PC-3 (cell line): ENCODE measurements at regions not wholly inside any gene's neighbourhood (a gene's known extent, or its start where the extent isn't known, plus 50 kb on each side); places are given as distances from the start of the nearest gene placed in this dataset.

Experiments used
- ATAC-seq: fragments of 200-7000 bp; cut with Tn5 transposase; 2 replicates; pipeline ENCODE4 v1.9.1; 2020; ENCODE audit warnings: mild to moderate bottlenecking, moderate library complexity
- BruUV-seq: library from RNA; stranded (reverse); fragments of 400-500 nt; replicated peaks from 2 replicates; lab custom pipeline; 2021; lab: Mats Ljungman, UMichigan
- CTCF ChIA-PET: fragments of 300-600 bp; sonication (Branson Sonifier 250); formaldehyde crosslinking; loops from one replicate; lab custom pipeline; 2022; ENCODE audit warnings: antibody characterized with exemption; lab: Charles Lee
- POLR2A ChIA-PET: fragments of 300-600 bp; sonication (Branson Sonifier 250); formaldehyde crosslinking; loops from one replicate; lab custom pipeline; 2022; ENCODE audit warnings: antibody characterized with exemption; ENCODE audit not compliant: unreplicated experiment; lab: Charles Lee
- DNase-seq: peaks from one replicate; pipeline ENCODE4 v3.0.0-alpha.2; 2015
- H2AFZ ChIP-seq: fragments of 300-600 bp; sonication (generic); 2 replicates; pipeline ENCODE4 v1.6.0; 2016; ENCODE audit warnings: antibody characterized with exemption, low read length
- H3F3A ChIP-seq: fragments of 300-600 bp; sonication (generic); one replicate; pipeline ENCODE4 v1.6.0; 2017; ENCODE audit warnings: antibody characterized with exemption, low read length, control low read depth, mild to moderate bottlenecking; ENCODE audit not compliant: unreplicated experiment
- H3K27ac ChIP-seq: fragments of 300-600 bp; sonication (generic); 2 replicates; pipeline ENCODE4 v1.5.1; 2016; ENCODE audit warnings: mild to moderate bottlenecking, low read length
- H3K27me3 ChIP-seq: fragments of 300-600 bp; sonication (generic); 2 replicates; pipeline ENCODE4 v1.6.1; 2016; ENCODE audit warnings: low read length, mixed read lengths
- H3K36me3 ChIP-seq: fragments of 300-600 bp; sonication (generic); 2 replicates; pipeline ENCODE4 v1.6.1; 2016; ENCODE audit warnings: low read depth, mixed run types, low read length, mixed read lengths
- H3K4me1 ChIP-seq: fragments of 300-600 bp; sonication (generic); 2 replicates; pipeline ENCODE4 v1.5.1; 2016; ENCODE audit warnings: low read length; ENCODE audit not compliant: insufficient read depth
- H3K4me2 ChIP-seq: fragments of 300-600 bp; sonication (generic); 2 replicates; pipeline ENCODE4 v1.6.0; 2016; ENCODE audit warnings: low read length
- H3K4me3 ChIP-seq: fragments of 300-600 bp; sonication (generic); 2 replicates; pipeline ENCODE4 v1.5.1; 2016; ENCODE audit warnings: mild to moderate bottlenecking, low read length, mixed read lengths
- H3K79me2 ChIP-seq: fragments of 300-600 bp; sonication (generic); 2 replicates; pipeline ENCODE4 v1.6.1; 2017; ENCODE audit warnings: low read length, mixed read lengths
- H3K9ac ChIP-seq: fragments of 300-600 bp; sonication (generic); 2 replicates; pipeline ENCODE4 v1.6.0; 2016; ENCODE audit warnings: mild to moderate bottlenecking, low read length
- H3K9me2 ChIP-seq: fragments of 300-600 bp; sonication (generic); replicated peaks from 2 replicates; pipeline ENCODE4 v1.6.1; 2016; ENCODE audit warnings: mixed run types, low read length, mixed read lengths
- H3K9me3 ChIP-seq: fragments of 300-600 bp; sonication (generic); 2 replicates; pipeline ENCODE4 v1.6.1; 2016; ENCODE audit warnings: low read length, mixed read lengths
- H4K20me1 ChIP-seq: fragments of 300-600 bp; sonication (generic); 2 replicates; pipeline ENCODE4 v1.6.1; 2016; ENCODE audit warnings: low read length, mixed read lengths
- CTCF ChIP-seq: fragments of 300-600 bp; sonication (generic); conservative IDR thresholded peaks from 2 replicates; pipeline ENCODE4 v1.5.1; 2017; ENCODE audit warnings: antibody characterized with exemption, low read depth, mild to moderate bottlenecking, low read length
- EZH2 ChIP-seq: fragments of 300-600 bp; sonication (generic); IDR thresholded peaks from one replicate; pipeline ENCODE4 v1.6.1; 2017; ENCODE audit warnings: antibody characterized with exemption, mild to moderate bottlenecking, low read length; ENCODE audit not compliant: unreplicated experiment
- EZH2phosphoT487 ChIP-seq: fragments of 300-600 bp; sonication (generic); IDR thresholded peaks from 2 replicates; pipeline ENCODE4 v1.6.1; 2018; ENCODE audit warnings: mild to moderate bottlenecking, antibody characterized with exemption, low read length, borderline replicate concordance
- intact Hi-C: fragments of 100-400 bp; cut with micrococcal nuclease; formaldehyde crosslinking; loops from 2 replicates; pipeline ENCODE4 v1.9.0; 2023

DNA sequence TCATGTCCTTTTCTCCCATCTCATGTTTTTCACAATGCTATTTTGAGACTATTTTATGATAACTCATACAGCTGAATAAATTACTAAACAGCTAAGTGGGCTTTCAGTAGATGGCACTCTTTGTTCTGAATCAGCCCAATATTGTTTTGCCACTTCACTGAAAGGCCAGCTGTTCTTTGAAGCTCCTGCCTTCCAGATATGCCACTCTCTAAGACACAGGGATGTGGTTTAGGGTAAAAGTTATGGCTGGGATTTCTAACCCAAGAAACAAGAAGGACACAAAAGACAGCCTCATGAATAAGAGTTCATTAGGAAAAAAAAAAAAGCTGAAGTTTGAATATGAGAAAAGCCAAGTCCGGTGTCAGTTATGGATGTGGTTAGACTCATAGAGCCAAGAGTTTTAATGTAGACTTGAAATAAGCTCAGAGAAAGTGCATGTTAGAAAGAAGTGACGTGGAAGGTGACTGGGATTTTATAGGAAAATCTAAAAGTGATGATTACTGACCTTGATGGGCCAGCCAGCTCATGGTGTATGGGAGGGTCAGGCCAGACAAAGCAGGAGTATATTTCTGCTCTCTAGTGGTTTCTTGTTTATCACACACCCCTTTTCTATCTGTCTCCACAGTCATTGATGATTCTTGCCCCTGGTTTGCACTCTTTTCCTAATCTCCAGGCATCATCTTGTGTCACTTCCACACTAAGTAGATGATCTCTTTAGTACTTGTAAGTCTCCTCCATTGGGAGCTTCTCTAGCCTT lies 488.5 kb downstream of the NR2F1-AS1 start:
- ChIA-PET POLR2A (no interaction called here), CTCF (interaction anchor here (0.6 to 1.3 kb wide), 8 partner anchors 25 to 709 kb away, joined by 3 to 13 read pairs (median 4); partner anchors contain the start of gene NR2F1)
- intact Hi-C loops = loop anchor here (2.0 to 5.0 kb wide), 5 partner anchors 70 to 488 kb away; partner anchors contain the start of gene NR2F1-AS1
- TF ChIP-seq CTCF (peak; percentile 74), EZH2 (no peak)
- H3K9ac ChIP-seq = no peak overlapping the region
- no peak overlapping the region for H3K4me3 ChIP-seq
- H2AFZ ChIP-seq = no peak overlapping the region
- no peaks in the 10 kb centered on the region for H3K9me2 ChIP-seq
- H3K4me2 ChIP-seq = no peak overlapping the region
- H3K9me3 ChIP-seq = no peaks in the 10 kb centered on the region
- H4K20me1 ChIP-seq = no peaks in the 10 kb centered on the region
- peak; percentile 65 for DNase-seq
- no peaks in the 10 kb centered on the region for H3K27me3 ChIP-seq
- peak overlapping the region; percentile 24; the same call in 1 of the 2 replicates for H3K27ac ChIP-seq
- H3K4me1 ChIP-seq = peaks cover 14% of the 10 kb centered on the region
- peak; percentile 87 for ATAC-seq
- BruUV-seq = no TSS peak
- H3K79me2 ChIP-seq = no peaks in the 10 kb centered on the region
- H3K36me3 ChIP-seq = no peaks in the 10 kb centered on the region
- H3F3A ChIP-seq = no peaks in the 10 kb centered on the region

GRCh38 chr5:93090698-93091097 lies 490.3 kb downstream of the NR2F1-AS1 start:
- Histone ChIP-seq H3K9me2 (no peaks in the 10 kb centered on the region), H4K20me1 (no peaks in the 10 kb centered on the region), H3F3A (no peaks in the 10 kb centered on the region), H3K36me3 (no peaks in the 10 kb centered on the region), H3K9me3 (no peaks in the 10 kb centered on the region), H3K4me3 (no peak overlapping the region), H3K79me2 (no peaks in the 10 kb centered on the region), H3K27ac (no peak overlapping the region), H3K4me1 (peaks cover 14% of the 10 kb centered on the region), H3K27me3 (no peaks in the 10 kb centered on the region), H2AFZ (no peak overlapping the region), H3K4me2 (no peak overlapping the region), H3K9ac (no peak overlapping the region)
- TF ChIP-seq CTCF (no peak), EZH2phosphoT487 (no peak), EZH2 (no peak)
- CTCF ChIA-PET = no interaction called here
- intact Hi-C loops = loop anchor here (5.0 kb wide), 2 partner anchors 72 to 267 kb away; no protein-coding TSS in a partner anchor
- no TSS peak for BruUV-seq
- no peak for ATAC-seq
- POLR2A ChIA-PET = no interaction called here
- DNase-seq = no peak
